T-helper 2 cell treated with Interferon-gamma antibody and Interleukin-4, amounts not matched to agents 5 μg/mL and 100 μg/mL, for 36 hours (primary cell): ENCODE measurements at regions not wholly inside any gene's neighbourhood (a gene's known extent, or its start where the extent isn't known, plus 50 kb on each side); places are given as distances from the start of the nearest gene placed in this dataset.

Experiments used
- DNase-seq: peaks from one replicate; pipeline ENCODE4 v3.0.0; 2021; ENCODE audit warnings: low spot score
- H3K27ac Mint-ChIP-seq: one replicate; pipeline ENCODE4 v1.8.0; 2021; ENCODE audit warnings: mild to moderate bottlenecking, mixed read lengths
- H3K27me3 Mint-ChIP-seq: one replicate; pipeline ENCODE4 v1.8.0; 2021; ENCODE audit warnings: low read depth, mixed read lengths
- H3K36me3 Mint-ChIP-seq: one replicate; pipeline ENCODE4 v1.8.0; 2021; ENCODE audit warnings: low read depth, mixed read lengths
- H3K4me1 Mint-ChIP-seq: one replicate; pipeline ENCODE4 v1.8.0; 2021; ENCODE audit warnings: low read depth, mixed read lengths
- H3K4me3 Mint-ChIP-seq: one replicate; pipeline ENCODE4 v1.8.0; 2022; ENCODE audit warnings: mild to moderate bottlenecking, moderate library complexity, mixed read lengths
- H3K9me3 Mint-ChIP-seq: one replicate; pipeline ENCODE4 v1.8.0; 2021; ENCODE audit warnings: mixed read lengths

GRCh38 chrX:21056622-21057021 is 317.6 kb upstream of the CNKSR2 start:
- no peak overlapping the region for H3K4me3 Mint-ChIP-seq
- H3K36me3 Mint-ChIP-seq: no peaks in the 10 kb centered on the region
- no peak overlapping the region for H3K27ac Mint-ChIP-seq
- DNase-seq: no peak
- H3K27me3 Mint-ChIP-seq: no peaks in the 10 kb centered on the region
- peaks cover 12% of the 10 kb centered on the region for H3K9me3 Mint-ChIP-seq
- no peaks in the 10 kb centered on the region for H3K4me1 Mint-ChIP-seq

- Mint-ChIP-seq H3K9me3 (no peaks in the 10 kb centered on the region), H3K36me3 (no peaks in the 10 kb centered on the region), H3K27ac (no peak overlapping the region), H3K4me1 (no peaks in the 10 kb centered on the region), H3K4me3 (no peak overlapping the region), H3K27me3 (no peaks in the 10 kb centered on the region)
- DNase-seq: no peak
These were observed 327.2 kb upstream of the CNKSR2 start for GRCh38 chrX:21047034-21047455.

GRCh38 chrX:21014326-21014725 is 359.9 kb upstream of the CNKSR2 start:
- H3K4me1 Mint-ChIP-seq: no peaks in the 10 kb centered on the region
- no peaks in the 10 kb centered on the region for H3K27me3 Mint-ChIP-seq
- no peaks in the 10 kb centered on the region for H3K9me3 Mint-ChIP-seq
- no peak overlapping the region for H3K27ac Mint-ChIP-seq
- no peak overlapping the region for H3K4me3 Mint-ChIP-seq
- no peak for DNase-seq
- no peaks in the 10 kb centered on the region for H3K36me3 Mint-ChIP-seq

DNA sequence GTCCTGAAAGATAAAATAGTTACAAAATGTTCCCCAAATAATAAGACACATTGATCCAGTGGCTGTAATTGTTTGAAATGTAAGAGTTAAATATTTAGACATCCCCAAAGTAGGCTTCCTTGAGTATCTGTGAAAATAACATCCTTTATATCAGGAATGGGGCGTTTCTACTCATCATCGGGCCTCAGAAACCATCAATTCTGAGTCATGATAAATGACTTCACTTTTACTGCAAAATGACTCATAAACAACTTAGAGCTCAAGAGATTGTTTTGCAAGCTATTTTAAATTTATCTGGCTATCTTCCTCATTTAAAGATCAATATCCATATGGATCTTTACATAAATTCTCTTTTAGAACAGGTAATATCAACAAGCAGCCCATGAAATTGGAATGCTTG is 369.4 kb upstream of the CNKSR2 start:
- no peaks in the 10 kb centered on the region for H3K27me3 Mint-ChIP-seq
- H3K9me3 Mint-ChIP-seq: no peaks in the 10 kb centered on the region
- H3K4me1 Mint-ChIP-seq: no peaks in the 10 kb centered on the region
- no peak for DNase-seq
- no peaks in the 10 kb centered on the region for H3K36me3 Mint-ChIP-seq
- H3K4me3 Mint-ChIP-seq: no peak overlapping the region
- no peak overlapping the region for H3K27ac Mint-ChIP-seq

GRCh38 chrX:20995829-20996228 is 378.4 kb upstream of the CNKSR2 start:
- Mint-ChIP-seq H3K9me3 (no peaks in the 10 kb centered on the region), H3K27ac (no peak overlapping the region), H3K36me3 (no peaks in the 10 kb centered on the region), H3K27me3 (no peaks in the 10 kb centered on the region), H3K4me1 (no peaks in the 10 kb centered on the region), H3K4me3 (no peak overlapping the region)
- no peak for DNase-seq

GRCh38 chrX:20989361-20989760 is 384.9 kb upstream of the CNKSR2 start:
- H3K4me3 Mint-ChIP-seq: no peak overlapping the region
- H3K4me1 Mint-ChIP-seq: no peaks in the 10 kb centered on the region
- H3K27ac Mint-ChIP-seq: no peak overlapping the region
- H3K9me3 Mint-ChIP-seq: no peaks in the 10 kb centered on the region
- no peaks in the 10 kb centered on the region for H3K36me3 Mint-ChIP-seq
- H3K27me3 Mint-ChIP-seq: no peaks in the 10 kb centered on the region
- no peak for DNase-seq

- Mint-ChIP-seq H3K9me3 (no peaks in the 10 kb centered on the region), H3K4me3 (no peak overlapping the region), H3K27me3 (no peaks in the 10 kb centered on the region), H3K27ac (no peak overlapping the region), H3K4me1 (no peaks in the 10 kb centered on the region), H3K36me3 (no peaks in the 10 kb centered on the region)
- no peak for DNase-seq
These were observed 385.4 kb upstream of the CNKSR2 start for GRCh38 chrX:20988804-20989203.

GRCh38 chrX:20988118-20988517 is 386.1 kb upstream of the CNKSR2 start:
- Mint-ChIP-seq H3K9me3 (no peaks in the 10 kb centered on the region), H3K27me3 (no peaks in the 10 kb centered on the region), H3K27ac (no peak overlapping the region), H3K4me1 (no peaks in the 10 kb centered on the region), H3K4me3 (no peak overlapping the region), H3K36me3 (no peaks in the 10 kb centered on the region)
- no peak for DNase-seq

DNA sequence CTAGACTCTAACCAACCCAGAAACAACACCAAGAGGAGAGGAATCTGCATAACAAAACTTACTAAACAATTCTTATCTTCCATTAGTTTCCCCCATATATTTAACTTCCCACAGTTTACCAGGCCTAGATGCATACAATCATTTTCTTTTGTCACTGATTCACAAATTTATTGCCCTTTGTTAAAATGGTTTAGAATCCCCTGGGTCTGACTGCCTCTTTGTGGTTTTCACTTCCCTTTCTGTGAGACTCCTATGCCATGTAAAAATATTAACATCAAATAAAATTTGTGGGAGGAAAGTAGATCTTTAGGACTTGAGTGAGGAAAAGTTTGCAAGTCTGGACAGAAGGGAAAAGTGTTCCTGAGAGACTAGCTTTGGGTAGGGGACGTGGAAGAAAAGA is 393.8 kb upstream of the CNKSR2 start:
- Mint-ChIP-seq H3K9me3 (no peaks in the 10 kb centered on the region), H3K36me3 (no peaks in the 10 kb centered on the region), H3K27ac (no peak overlapping the region), H3K4me1 (no peaks in the 10 kb centered on the region), H3K27me3 (no peaks in the 10 kb centered on the region), H3K4me3 (no peak overlapping the region)
- no peak for DNase-seq

- H3K4me1 Mint-ChIP-seq: no peaks in the 10 kb centered on the region
- H3K4me3 Mint-ChIP-seq: no peak overlapping the region
- H3K9me3 Mint-ChIP-seq: no peaks in the 10 kb centered on the region
- no peak overlapping the region for H3K27ac Mint-ChIP-seq
- H3K27me3 Mint-ChIP-seq: no peaks in the 10 kb centered on the region
- H3K36me3 Mint-ChIP-seq: no peaks in the 10 kb centered on the region
- DNase-seq: no peak
These were observed 399.9 kb upstream of the CNKSR2 start for GRCh38 chrX:20974326-20974725.

DNA sequence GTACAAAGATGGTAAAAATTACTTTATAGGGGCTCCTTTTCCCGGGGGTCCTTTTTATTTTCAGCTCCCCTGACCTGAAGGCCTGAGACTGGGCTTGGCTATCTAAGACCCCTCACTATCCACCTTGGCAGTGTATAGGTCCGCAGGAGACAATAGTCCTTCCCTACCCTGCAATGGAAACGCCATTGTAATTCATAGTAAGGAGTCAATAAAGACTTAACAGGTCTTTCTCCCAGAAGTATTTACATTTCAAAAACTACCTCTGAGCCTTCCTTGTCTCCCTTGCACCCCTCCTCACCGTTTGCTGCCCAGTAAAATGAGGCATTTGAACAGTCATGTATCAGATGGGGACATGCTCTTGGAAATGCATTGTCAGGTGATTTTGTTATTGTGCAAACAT is 401.2 kb upstream of the CNKSR2 start:
- no peak overlapping the region for H3K4me3 Mint-ChIP-seq
- H3K36me3 Mint-ChIP-seq: no peaks in the 10 kb centered on the region

GRCh38 chrX:20971250-20971649 is 403.0 kb upstream of the CNKSR2 start:
- H3K36me3 Mint-ChIP-seq: no peaks in the 10 kb centered on the region
- no peak overlapping the region for H3K27ac Mint-ChIP-seq
- DNase-seq: no peak
- H3K27me3 Mint-ChIP-seq: no peaks in the 10 kb centered on the region
- no peaks in the 10 kb centered on the region for H3K9me3 Mint-ChIP-seq
- no peaks in the 10 kb centered on the region for H3K4me1 Mint-ChIP-seq
- H3K4me3 Mint-ChIP-seq: no peak overlapping the region

More for the DNA sequence above, 401.2 kb upstream of the CNKSR2 start:
- H3K27me3 Mint-ChIP-seq: no peaks in the 10 kb centered on the region
- no peaks in the 10 kb centered on the region for H3K9me3 Mint-ChIP-seq
- no peak overlapping the region for H3K27ac Mint-ChIP-seq
- no peak for DNase-seq
- H3K4me1 Mint-ChIP-seq: no peaks in the 10 kb centered on the region

GRCh38 chrX:20969565-20969964 is 404.7 kb upstream of the CNKSR2 start:
- Mint-ChIP-seq H3K27me3 (no peaks in the 10 kb centered on the region), H3K27ac (no peak overlapping the region), H3K36me3 (no peaks in the 10 kb centered on the region), H3K4me3 (no peak overlapping the region), H3K4me1 (no peaks in the 10 kb centered on the region), H3K9me3 (no peaks in the 10 kb centered on the region)
- no peak for DNase-seq

GRCh38 chrX:20968996-20969395 is 405.2 kb upstream of the CNKSR2 start:
- no peak for DNase-seq
- Mint-ChIP-seq H3K36me3 (no peaks in the 10 kb centered on the region), H3K4me3 (no peak overlapping the region), H3K4me1 (no peaks in the 10 kb centered on the region), H3K9me3 (no peaks in the 10 kb centered on the region), H3K27me3 (no peaks in the 10 kb centered on the region), H3K27ac (no peak overlapping the region)

- H3K27ac Mint-ChIP-seq: no peak overlapping the region
- no peaks in the 10 kb centered on the region for H3K27me3 Mint-ChIP-seq
- DNase-seq: no peak
- H3K36me3 Mint-ChIP-seq: no peaks in the 10 kb centered on the region
- H3K4me3 Mint-ChIP-seq: no peak overlapping the region
- H3K9me3 Mint-ChIP-seq: no peaks in the 10 kb centered on the region
- H3K4me1 Mint-ChIP-seq: no peaks in the 10 kb centered on the region
These were observed 406.5 kb upstream of the CNKSR2 start for GRCh38 chrX:20967725-20968124.
